Stimulated activated CD8-positive, alpha-beta memory T cell treated with anti-CD3 and anti-CD28 coated beads, Interleukin-15, amount 100 ng/mL, for 24 hours (primary cell): ENCODE measurements at regions not wholly inside any gene's neighbourhood (a gene's known extent, or its start where the extent isn't known, plus 50 kb on each side); places are given as distances from the start of the nearest gene placed in this dataset.

ENCODE experiments used
- DNase-seq: peaks from one replicate; pipeline ENCODE4 v3.0.0-alpha.2; 2020; ENCODE audit warnings: low read depth

- no peak for DNase-seq
These were observed 77.9 kb upstream of the KLF4 start for GRCh38 chr9:107567462-107567861.

DNA sequence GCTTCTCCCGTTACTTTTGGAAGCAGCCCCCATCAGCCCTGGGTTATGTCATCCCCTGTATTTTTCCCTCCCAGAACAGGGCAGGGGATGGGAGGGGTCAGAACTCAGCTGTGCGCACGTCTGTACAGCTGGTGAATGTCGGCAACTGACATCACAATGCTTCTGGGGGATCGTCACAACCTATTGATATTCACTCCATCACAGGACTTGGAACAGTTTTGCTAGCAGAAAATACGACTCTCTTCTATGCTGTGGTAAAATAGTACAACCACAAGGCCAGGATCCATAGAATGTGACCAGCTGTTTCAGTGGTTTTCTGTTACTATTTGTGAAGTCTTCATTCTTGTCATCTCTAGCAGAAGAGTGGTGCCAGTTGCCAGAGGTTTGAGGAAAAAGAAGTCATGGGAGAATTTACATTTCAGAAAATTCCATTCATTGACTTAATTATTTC, 77.1 kb upstream of the KLF4 start:
- no peak for DNase-seq

DNA sequence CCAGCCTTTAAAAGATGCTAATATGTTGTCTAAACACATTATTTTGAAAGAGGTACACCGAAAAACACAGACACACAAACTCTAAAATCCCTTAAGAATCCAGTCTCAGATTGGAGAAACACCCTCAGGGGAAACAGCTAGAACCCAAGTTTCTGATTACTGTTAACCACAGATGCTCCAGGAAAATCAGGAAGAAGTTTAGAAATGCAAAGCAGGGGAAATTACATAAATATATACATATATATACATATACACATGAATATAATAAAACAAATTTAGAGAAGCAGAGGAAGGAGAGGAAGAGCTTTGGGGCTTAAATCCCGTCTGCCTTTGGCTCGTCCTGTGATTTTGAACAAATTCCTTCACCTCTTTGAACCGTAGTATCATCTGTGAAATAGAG, 73.2 kb upstream of the KLF4 start:
- no peak for DNase-seq

- DNase-seq = no peak
These were observed 70.0 kb upstream of the KLF4 start for GRCh38 chr9:107559494-107560086.

- no peak for DNase-seq
These were observed 67.8 kb upstream of the KLF4 start for GRCh38 chr9:107557236-107557990.

- no peak for DNase-seq
These were observed 65.1 kb upstream of the KLF4 start for GRCh38 chr9:107554636-107555035.

GRCh38 chr9:107548298-107549142, 59.0 kb upstream of the KLF4 start:
- no peak for DNase-seq

- no peak for DNase-seq
These were observed 58.3 kb upstream of the KLF4 start for GRCh38 chr9:107547772-107548297.

DNA sequence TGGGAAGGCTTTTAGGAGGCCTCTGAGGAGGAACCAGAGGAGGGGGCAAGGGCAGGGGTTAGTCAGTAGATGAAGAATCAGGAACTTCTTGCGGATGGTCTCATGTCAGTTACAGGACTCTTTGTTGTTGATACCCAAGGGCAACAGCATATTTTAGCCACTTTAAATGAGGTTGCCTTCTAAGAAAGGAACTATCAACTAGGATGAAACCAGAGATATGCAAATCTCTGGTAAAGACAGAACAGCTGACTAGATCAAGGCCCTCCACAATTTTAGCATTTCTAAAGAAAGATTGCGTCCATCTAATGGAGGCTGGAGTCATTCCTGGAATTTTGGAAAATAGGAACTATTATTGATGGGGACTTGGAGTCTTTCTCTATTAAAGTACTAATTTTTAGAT, 57.7 kb upstream of the KLF4 start:
- DNase-seq = no peak

- no peak for DNase-seq
These were observed 57.3 kb upstream of the KLF4 start for GRCh38 chr9:107546859-107547258.

GRCh38 chr9:107545036-107545435, 55.5 kb upstream of the KLF4 start:
- DNase-seq = no peak

- DNase-seq = no peak
These were observed 53.0 kb upstream of the KLF4 start for GRCh38 chr9:107542411-107543157.

GRCh38 chr9:107541523-107541922, 52.0 kb upstream of the KLF4 start:
- DNase-seq = no peak

DNA sequence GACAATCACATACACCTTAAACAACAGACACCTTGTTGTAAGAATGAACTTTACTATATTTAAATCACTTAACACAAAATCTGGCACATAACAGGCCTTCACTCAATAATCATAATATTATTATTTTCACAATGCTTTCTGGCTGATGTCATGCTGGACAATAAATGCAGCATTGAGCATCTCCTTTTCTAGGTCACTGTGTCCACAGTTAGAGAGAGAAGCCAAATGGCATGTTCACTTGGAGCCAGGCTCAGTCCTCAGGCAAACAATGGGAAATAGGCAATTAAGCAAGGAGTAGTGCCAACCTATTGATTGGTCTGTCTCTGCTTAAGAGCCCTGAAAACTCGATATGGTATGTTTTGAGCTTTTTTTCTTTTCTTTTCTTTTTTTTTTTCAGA, 50.6 kb upstream of the KLF4 start:
- DNase-seq = no peak

DNA sequence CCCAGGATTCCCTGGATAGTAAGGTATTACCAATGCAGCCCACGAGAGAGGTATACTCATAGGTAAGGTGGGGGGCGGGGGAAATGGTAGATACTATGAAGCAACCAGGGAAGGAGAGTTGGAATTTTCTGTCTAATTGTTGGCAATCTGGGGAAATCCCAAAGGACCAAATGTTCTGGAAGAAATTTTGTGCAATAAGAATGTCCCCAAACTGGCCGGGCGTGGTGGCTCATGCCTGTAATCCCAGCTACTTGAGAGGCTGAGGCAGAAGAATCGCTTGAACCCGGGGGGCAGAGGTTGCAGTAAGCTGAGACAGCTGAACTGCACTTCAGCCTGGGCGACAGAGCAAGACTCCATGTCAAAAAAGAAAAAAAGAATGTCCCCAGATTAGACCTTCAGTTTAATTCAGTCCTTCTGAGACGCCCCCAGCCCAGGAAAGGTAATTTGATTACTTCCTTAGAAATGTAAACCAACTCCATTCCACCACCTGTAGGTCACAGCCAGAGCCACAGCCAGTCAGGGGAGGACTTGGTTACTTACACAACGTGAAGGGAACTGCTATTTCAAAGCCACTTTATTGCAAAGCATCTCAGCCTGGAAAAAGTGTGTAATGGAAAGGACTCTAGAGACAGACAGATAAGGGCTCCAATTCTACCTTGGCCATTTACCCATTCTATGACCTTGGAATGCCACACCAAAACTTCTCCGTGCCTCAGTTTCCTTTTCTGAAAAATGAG, 50.0 kb upstream of the KLF4 start:
- no peak for DNase-seq
